ENCODE measurements at regions not wholly inside any gene's neighbourhood (a gene's known extent, or its start where the extent isn't known, plus 50 kb on each side); places are given as distances from the start of the nearest gene placed in this dataset.

DNA sequence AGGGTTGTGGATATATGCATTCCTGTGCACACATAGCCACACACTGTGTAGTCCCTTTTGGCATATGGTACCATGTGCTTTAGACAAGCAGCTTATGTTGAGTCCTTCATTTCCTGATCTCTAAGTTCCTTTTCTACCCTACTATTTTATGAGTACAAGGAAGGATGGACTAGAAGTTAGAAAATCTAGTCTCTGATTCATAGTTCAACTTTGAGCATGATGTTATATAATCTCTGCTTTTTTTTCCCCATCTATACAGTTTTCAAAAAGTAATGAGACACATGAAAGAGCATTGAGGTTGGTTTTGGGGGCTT, 123.6 kb downstream of the PLEKHG1 start:
- no peak for TF ChIP-seq EZH2 (optimal IDR thresholded peaks at IDR 0.05; ENCODE audit: low read depth, low read length)
- no peak for TF ChIP-seq EZH2phosphoT487 (IDR thresholded peaks at IDR 0.05; ENCODE audit: low read length)
- TF ChIP-seq, protein P1, sequence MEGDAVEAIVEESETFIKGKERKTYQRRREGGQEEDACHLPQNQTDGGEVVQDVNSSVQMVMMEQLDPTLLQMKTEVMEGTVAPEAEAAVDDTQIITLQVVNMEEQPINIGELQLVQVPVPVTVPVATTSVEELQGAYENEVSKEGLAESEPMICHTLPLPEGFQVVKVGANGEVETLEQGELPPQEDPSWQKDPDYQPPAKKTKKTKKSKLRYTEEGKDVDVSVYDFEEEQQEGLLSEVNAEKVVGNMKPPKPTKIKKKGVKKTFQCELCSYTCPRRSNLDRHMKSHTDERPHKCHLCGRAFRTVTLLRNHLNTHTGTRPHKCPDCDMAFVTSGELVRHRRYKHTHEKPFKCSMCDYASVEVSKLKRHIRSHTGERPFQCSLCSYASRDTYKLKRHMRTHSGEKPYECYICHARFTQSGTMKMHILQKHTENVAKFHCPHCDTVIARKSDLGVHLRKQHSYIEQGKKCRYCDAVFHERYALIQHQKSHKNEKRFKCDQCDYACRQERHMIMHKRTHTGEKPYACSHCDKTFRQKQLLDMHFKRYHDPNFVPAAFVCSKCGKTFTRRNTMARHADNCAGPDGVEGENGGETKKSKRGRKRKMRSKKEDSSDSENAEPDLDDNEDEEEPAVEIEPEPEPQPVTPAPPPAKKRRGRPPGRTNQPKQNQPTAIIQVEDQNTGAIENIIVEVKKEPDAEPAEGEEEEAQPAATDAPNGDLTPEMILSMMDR (IDR thresholded peaks at IDR 0.05; ENCODE audit: low read length): no peak
